OCI-LY3 (cell line): ENCODE measurements at regions not wholly inside any gene's neighbourhood (a gene's known extent, or its start where the extent isn't known, plus 50 kb on each side); places are given as distances from the start of the nearest gene placed in this dataset.

Experiments used
- H2AFZ ChIP-seq: fragments of 200-600, 300-600 bp; shearing (Covaris generic); 2 replicates; pipeline ENCODE4 v1.6.0; 2014; ENCODE audit warnings: antibody characterized with exemption, low read depth, low read length
- H3K27ac ChIP-seq: fragments of 200-600, 300-600 bp; sonication (generic); 2 replicates; pipeline ENCODE4 v1.5.1; 2014; ENCODE audit warnings: mild to moderate bottlenecking, low read length, moderate library complexity, mixed read lengths
- H3K27me3 ChIP-seq: fragments of 200-600, 300-600 bp; sonication (generic); 2 replicates; pipeline ENCODE4 v1.6.1; 2014; ENCODE audit warnings: low read depth, low read length, mixed read lengths
- H3K36me3 ChIP-seq: fragments of 200-600, 300-600 bp; sonication (generic); replicated peaks from 2 replicates; pipeline ENCODE3; 2014; ENCODE audit warnings: low read depth, low read length, mixed read lengths
- H3K4me1 ChIP-seq: fragments of 300-600, 200-600 bp; sonication (generic); 2 replicates; pipeline ENCODE4 v1.6.1; 2014; ENCODE audit warnings: low read length, mixed read lengths
- H3K4me2 ChIP-seq: fragments of 200-600, 300-600 bp; sonication (generic); 2 replicates; pipeline ENCODE4 v1.6.1; 2014; ENCODE audit warnings: low read length, mixed read lengths
- H3K4me3 ChIP-seq: fragments of 300-600, 200-600 bp; sonication (generic); 2 replicates; pipeline ENCODE4 v1.5.1; 2014; ENCODE audit warnings: antibody characterized with exemption, mild to moderate bottlenecking, low read length, moderate library complexity
- H3K79me2 ChIP-seq: fragments of 300-600, 200-600 bp; shearing (Covaris generic); 2 replicates; pipeline ENCODE4 v1.6.1; 2014; ENCODE audit warnings: mild to moderate bottlenecking, low read length, mixed read lengths
- H3K9ac ChIP-seq: fragments of 300-600, 200-600 bp; shearing (Covaris generic); 2 replicates; pipeline ENCODE4 v1.6.0; 2014; ENCODE audit warnings: mild to moderate bottlenecking, low read length, moderate library complexity
- H3K9me3 ChIP-seq: fragments of 200-600, 300-600 bp; shearing (Covaris generic); 2 replicates; pipeline ENCODE4 v1.6.1; 2014; ENCODE audit warnings: low read length, mixed read lengths; ENCODE audit not compliant: insufficient read depth
- H4K20me1 ChIP-seq: fragments of 200-600, 300-600 bp; sonication (generic); 2 replicates; pipeline ENCODE4 v1.6.1; 2016; ENCODE audit warnings: low read length, mixed read lengths; ENCODE audit not compliant: insufficient read depth
- EZH2phosphoT487 ChIP-seq: fragments of 200-600 bp; shearing (Covaris generic); IDR thresholded peaks from 2 replicates; pipeline ENCODE4 v1.6.1; 2018; ENCODE audit warnings: antibody characterized with exemption, mixed run types, low read depth
- TF ChIP-seq, protein P1 (sequence below): fragments of 200-600, 300-600 bp; sonication (generic); IDR thresholded peaks from 2 replicates; pipeline ENCODE4 v1.5.1; 2014; ENCODE audit warnings: antibody characterized with exemption, low read length, low read depth

DNA sequence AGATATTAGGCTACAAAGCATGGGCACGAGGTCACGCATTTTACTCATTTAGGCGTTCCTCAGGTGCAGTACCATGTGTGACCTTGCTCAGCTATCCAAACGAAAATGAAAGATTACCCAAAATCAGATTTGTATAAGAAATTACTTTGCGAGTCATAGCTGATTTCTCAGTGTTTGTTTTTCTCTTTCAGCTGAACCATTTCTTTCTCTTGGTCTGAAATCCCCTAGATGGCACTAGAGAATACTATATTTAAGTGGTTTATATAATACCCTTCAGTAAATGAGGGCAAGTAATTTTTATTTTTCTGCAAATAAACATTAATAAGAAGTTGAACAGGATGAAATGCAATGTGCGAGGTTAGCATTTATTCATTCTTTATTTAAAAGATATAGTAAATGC lies 496.6 kb downstream of the STIM2 start:
- no peak overlapping the region for H2AFZ ChIP-seq

DNA sequence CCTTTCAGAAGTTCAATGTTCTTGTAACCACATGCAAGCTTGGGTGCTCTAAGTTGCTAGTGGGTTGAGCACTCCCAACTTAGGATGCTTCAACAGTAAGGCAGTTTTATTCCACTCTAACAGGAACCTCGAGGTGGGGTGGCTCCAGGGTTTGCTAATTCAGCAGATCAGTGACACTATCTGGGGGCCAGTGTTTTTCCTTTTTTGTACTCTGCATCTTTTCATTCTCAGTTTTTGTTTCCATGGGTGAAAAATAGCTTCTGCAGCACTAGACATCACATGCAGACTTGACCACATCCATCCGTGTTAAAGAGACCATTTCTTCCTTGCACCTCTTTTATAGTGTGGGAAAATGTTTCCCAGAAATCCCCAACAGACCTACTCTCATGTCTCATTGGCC lies 497.6 kb downstream of the STIM2 start:
- Histone ChIP-seq H3K36me3 (no peaks in the 10 kb centered on the region), H3K9ac (no peak overlapping the region), H3K4me1 (peaks cover 7% of the 10 kb centered on the region; the same call in 1 of the 2 replicates), H3K27ac (no peak overlapping the region), H3K4me3 (no peak overlapping the region), H3K9me3 (no peaks in the 10 kb centered on the region), H3K79me2 (no peaks in the 10 kb centered on the region), H4K20me1 (no peaks in the 10 kb centered on the region), H3K27me3 (peaks cover 8% of the 10 kb centered on the region; the same call in 1 of the 2 replicates), H2AFZ (no peak overlapping the region), H3K4me2 (no peak overlapping the region)
- TF ChIP-seq EZH2phosphoT487 = no peak
- TF ChIP-seq, protein P1, sequence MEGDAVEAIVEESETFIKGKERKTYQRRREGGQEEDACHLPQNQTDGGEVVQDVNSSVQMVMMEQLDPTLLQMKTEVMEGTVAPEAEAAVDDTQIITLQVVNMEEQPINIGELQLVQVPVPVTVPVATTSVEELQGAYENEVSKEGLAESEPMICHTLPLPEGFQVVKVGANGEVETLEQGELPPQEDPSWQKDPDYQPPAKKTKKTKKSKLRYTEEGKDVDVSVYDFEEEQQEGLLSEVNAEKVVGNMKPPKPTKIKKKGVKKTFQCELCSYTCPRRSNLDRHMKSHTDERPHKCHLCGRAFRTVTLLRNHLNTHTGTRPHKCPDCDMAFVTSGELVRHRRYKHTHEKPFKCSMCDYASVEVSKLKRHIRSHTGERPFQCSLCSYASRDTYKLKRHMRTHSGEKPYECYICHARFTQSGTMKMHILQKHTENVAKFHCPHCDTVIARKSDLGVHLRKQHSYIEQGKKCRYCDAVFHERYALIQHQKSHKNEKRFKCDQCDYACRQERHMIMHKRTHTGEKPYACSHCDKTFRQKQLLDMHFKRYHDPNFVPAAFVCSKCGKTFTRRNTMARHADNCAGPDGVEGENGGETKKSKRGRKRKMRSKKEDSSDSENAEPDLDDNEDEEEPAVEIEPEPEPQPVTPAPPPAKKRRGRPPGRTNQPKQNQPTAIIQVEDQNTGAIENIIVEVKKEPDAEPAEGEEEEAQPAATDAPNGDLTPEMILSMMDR = no peak

More for the DNA sequence above, 496.6 kb downstream of the STIM2 start:
- Histone ChIP-seq H3K4me3 (peak overlapping the region; percentile 28; the same call in 1 of the 2 replicates), H3K27ac (no peak overlapping the region), H3K4me1 (peaks cover 7% of the 10 kb centered on the region; the same call in 1 of the 2 replicates), H4K20me1 (no peaks in the 10 kb centered on the region), H3K9ac (no peak overlapping the region), H3K27me3 (peaks cover 8% of the 10 kb centered on the region; the same call in 1 of the 2 replicates), H3K36me3 (no peaks in the 10 kb centered on the region), H3K9me3 (no peaks in the 10 kb centered on the region), H3K4me2 (peak overlapping the region; percentile 54), H3K79me2 (no peaks in the 10 kb centered on the region)
- TF ChIP-seq, protein P1 = peak; percentile 59
- TF ChIP-seq EZH2phosphoT487 = no peak

DNA sequence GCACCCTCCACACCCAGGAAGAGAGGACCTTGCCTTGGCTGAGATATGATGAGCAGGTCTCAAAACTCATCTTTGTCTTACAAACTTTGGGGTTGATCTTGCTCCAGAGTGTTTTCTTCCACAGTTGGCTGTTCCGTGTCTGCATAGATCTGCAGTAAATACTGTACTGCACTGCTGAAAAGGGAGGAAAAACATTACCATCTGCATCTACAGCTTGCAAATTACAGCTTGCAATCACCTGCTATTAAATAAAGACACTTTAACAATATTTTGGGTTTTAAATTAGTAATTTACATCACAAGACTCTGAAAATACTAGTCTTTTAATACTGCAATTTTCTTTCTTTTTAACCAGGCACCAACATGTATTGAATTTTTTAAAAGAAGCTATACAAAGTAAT lies 499.5 kb downstream of the STIM2 start:
- Histone ChIP-seq H3K36me3 (no peaks in the 10 kb centered on the region), H3K4me3 (no peak overlapping the region), H3K9ac (no peak overlapping the region)

DNA sequence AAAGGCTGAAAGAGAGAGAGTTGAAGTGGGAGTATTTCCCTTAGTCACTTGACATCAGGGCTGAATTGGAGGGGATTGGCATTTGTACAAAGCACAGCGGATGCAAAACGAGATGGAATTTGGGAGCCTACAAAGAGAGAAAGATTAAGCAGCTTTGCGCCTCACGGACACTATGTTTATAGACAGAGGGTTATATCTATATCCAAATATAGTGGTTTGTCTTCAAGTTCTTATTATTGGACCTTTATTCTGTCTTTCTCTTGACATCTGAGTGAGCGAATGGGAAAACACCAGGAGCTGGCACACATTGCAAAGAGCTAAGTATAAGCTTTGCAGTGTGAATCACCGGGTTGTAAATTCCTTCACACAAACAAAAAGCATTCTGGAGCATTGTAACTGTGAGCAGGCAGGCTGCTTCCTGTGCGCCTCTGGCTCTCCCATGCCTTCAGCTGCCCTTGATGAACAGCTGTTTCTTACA lies 500.2 kb downstream of the STIM2 start:
- Histone ChIP-seq H2AFZ (no peak overlapping the region), H3K4me1 (peaks cover 4% of the 10 kb centered on the region; the same call in 1 of the 2 replicates), H3K36me3 (no peaks in the 10 kb centered on the region), H3K79me2 (no peaks in the 10 kb centered on the region), H3K4me2 (no peak overlapping the region), H3K27ac (no peak overlapping the region), H3K9me3 (no peaks in the 10 kb centered on the region), H3K27me3 (peaks cover 8% of the 10 kb centered on the region; the same call in 1 of the 2 replicates), H4K20me1 (no peaks in the 10 kb centered on the region), H3K9ac (no peak overlapping the region), H3K4me3 (no peak overlapping the region)
- TF ChIP-seq, protein P1 = no peak
- TF ChIP-seq EZH2phosphoT487 = no peak

More for the DNA sequence above, 499.5 kb downstream of the STIM2 start:
- H2AFZ ChIP-seq = no peak overlapping the region
- H3K4me2 ChIP-seq = no peak overlapping the region
- TF ChIP-seq EZH2phosphoT487 = no peak
- TF ChIP-seq, protein P1 = no peak
- H3K4me1 ChIP-seq = peaks cover 5% of the 10 kb centered on the region; the same call in 1 of the 2 replicates
- H3K27ac ChIP-seq = no peak overlapping the region
- H3K27me3 ChIP-seq = peaks cover 8% of the 10 kb centered on the region; the same call in 1 of the 2 replicates
- no peaks in the 10 kb centered on the region for H3K9me3 ChIP-seq
- H3K79me2 ChIP-seq = no peaks in the 10 kb centered on the region
- no peaks in the 10 kb centered on the region for H4K20me1 ChIP-seq
